Esophagus squamous epithelium (tissue), 5 donors: ENCODE measurements at regions not wholly inside any gene's neighbourhood (a gene's known extent, or its start where the extent isn't known, plus 50 kb on each side); places are given as distances from the start of the nearest gene placed in this dataset.

Source experiments
- DNase-seq: peaks from one replicate; lab custom pipeline; 2025; lab: John Stamatoyannopoulos, UW
- H3K27ac ChIP-seq, 4 donors: fragments of 200-600 bp; sonication (generic); one replicate each; pipeline ENCODE4 v1.5.1; 2016 to 2019; ENCODE audit warnings: mild to moderate bottlenecking in 1 of 4
- H3K27me3 ChIP-seq, 4 donors: fragments of 200-600 bp; sonication (generic); 1 replicate in 3 of 4; 2 replicates in 1 of 4; pipeline versions ENCODE4 v1.5.1 to v1.6.0; 2017 to 2021; ENCODE audit warnings: antibody characterized with exemption in 1 of 4
- H3K36me3 ChIP-seq, 3 donors: fragments of 200-600 bp; sonication (generic); one replicate each; pipeline ENCODE4 v1.5.1; 2016 to 2019
- H3K4me1 ChIP-seq, 3 donors: fragments of 200-600 bp; sonication (generic); one replicate each; pipeline ENCODE4 v1.5.1; 2017 to 2019
- H3K4me3 ChIP-seq, 4 donors: fragments of 200-600 bp; sonication (generic); 1 replicate in 3 of 4; 2 replicates in 1 of 4; pipeline ENCODE4 v1.5.1; 2016 to 2019; ENCODE audit warnings: mild to moderate bottlenecking in 2 of 4, moderate library complexity in 1 of 4
- H3K9me3 ChIP-seq, 3 donors: fragments of 200-600 bp; sonication (generic); one replicate each; pipeline ENCODE4 v1.5.1; 2016 to 2019
- CTCF ChIP-seq, 6 experiments: fragments of 450-650 bp in 4 of 6; fragments of 200-600 bp in 2 of 6; sonication (generic) in 2 of 6; IDR thresholded peaks; one replicate each; pipeline ENCODE4 v1.5.1; 2016 to 2019; ENCODE audit warnings: antibody characterized with exemption in 6 of 6, mild to moderate bottlenecking in 4 of 6, moderate library complexity in 4 of 6
- POLR2A ChIP-seq, 4 donors: fragments of 450-650 bp; IDR thresholded peaks; one replicate each; pipeline ENCODE4 v1.6.1; 2017; ENCODE audit warnings: antibody characterized with exemption in 4 of 4, mild to moderate bottlenecking in 4 of 4, moderate library complexity in 3 of 4
- WGBS, 2 donors: methylation state at CpG; one replicate each; pipeline ENCODE4 v1.1.5; 2018; 5-methylcytosine and 5-hydroxymethylcytosine counted together
- intact Hi-C: fragments of 100-400 bp; cut with DNase I; formaldehyde crosslinking; loops from one replicate; pipeline ENCODE4 v1.15.0; 2022
- donor health status: DM: yes; HTN: yes; CAD: no.

GRCh38 chr20:23148731-23149570 is 62.8 kb upstream of the CD93 start:
- DNase-seq: no peak
- Histone ChIP-seq H3K4me3 (no peak overlapping the region), H3K36me3 (no peaks in the 10 kb centered on the region), H3K27me3 (no peaks in the 10 kb centered on the region), H3K9me3 (no peaks in the 10 kb centered on the region), H3K27ac (peak overlapping the region; percentile 66 to 85 (median 81)), H3K4me1 (peaks cover 10 to 90% (median 53%) of the 10 kb centered on the region in 3 donors)
- intact Hi-C loops: no loop called here
- 84 to 92% methylated on average over 7 of the region's 10 CpGs for WGBS, 2 donors
- TF ChIP-seq POLR2A (IDR thresholded peaks at IDR 0.05) (no peak), CTCF (IDR thresholded peaks at IDR 0.05) (no peak)

GRCh38 chr20:23147964-23148730 is 62.0 kb upstream of the CD93 start:
- Histone ChIP-seq H3K9me3 (no peaks in the 10 kb centered on the region), H3K36me3 (no peaks in the 10 kb centered on the region), H3K4me3 (no peak overlapping the region), H3K27me3 (no peaks in the 10 kb centered on the region), H3K4me1 (peaks cover 10 to 92% (median 59%) of the 10 kb centered on the region in 3 donors), H3K27ac (peak overlapping the region; percentile 66 to 85 (median 81))
- 41 to 73% methylated on average over 5 to 7 of the region's 9 CpGs for WGBS, 2 donors
- intact Hi-C loops: no loop called here
- DNase-seq: no peak
- TF ChIP-seq POLR2A (IDR thresholded peaks at IDR 0.05) (peak in 1 of 4 donors; percentile 45), CTCF (IDR thresholded peaks at IDR 0.05) (no peak)

GRCh38 chr20:23147647-23147963 is 61.5 kb upstream of the CD93 start:
- DNase-seq: no peak
- no peak for TF ChIP-seq CTCF (IDR thresholded peaks at IDR 0.05)
- TF ChIP-seq POLR2A (IDR thresholded peaks at IDR 0.05): no peak
- H3K4me1 ChIP-seq: peaks cover 14 to 98% (median 65%) of the 10 kb centered on the region in 3 donors

GRCh38 chr20:23146857-23147637 is 60.9 kb upstream of the CD93 start:
- H3K4me1 ChIP-seq: peaks cover 19 to 99% (median 70%) of the 10 kb centered on the region in 3 donors
- no peak for DNase-seq
- H3K4me3 ChIP-seq: no peak overlapping the region
- no peaks in the 10 kb centered on the region for H3K27me3 ChIP-seq
- H3K27ac ChIP-seq: peak overlapping the region; percentile 66 to 85 (median 81)
- H3K36me3 ChIP-seq: no peaks in the 10 kb centered on the region
- intact Hi-C loops: no loop called here
- H3K9me3 ChIP-seq: no peaks in the 10 kb centered on the region
- no peak for TF ChIP-seq POLR2A (IDR thresholded peaks at IDR 0.05)
- no peak for TF ChIP-seq CTCF (IDR thresholded peaks at IDR 0.05)
- WGBS, 2 donors: 68 to 69% methylated on average over 7 of the region's 7 CpGs

More at GRCh38 chr20:23147647-23147963, 61.5 kb upstream of the CD93 start:
- intact Hi-C loops: no loop called here
- Histone ChIP-seq H3K9me3 (no peaks in the 10 kb centered on the region), H3K4me3 (no peak overlapping the region), H3K27me3 (no peaks in the 10 kb centered on the region), H3K27ac (peak overlapping the region; percentile 66 to 85 (median 81)), H3K36me3 (no peaks in the 10 kb centered on the region)
- 45 to 48% methylated on average over 4 of the region's 4 CpGs for WGBS, 2 donors
